Esophagus squamous epithelium (tissue), 4 donors: ENCODE measurements at regions not wholly inside any gene's neighbourhood (a gene's known extent, or its start where the extent isn't known, plus 50 kb on each side); places are given as distances from the start of the nearest gene placed in this dataset.

Source experiments
- CTCF ChIP-seq, 6 experiments: fragments of 450-650 bp in 4 of 6; fragments of 200-600 bp in 2 of 6; sonication (generic) in 2 of 6; IDR thresholded peaks; one replicate each; pipeline ENCODE4 v1.5.1; 2016 to 2019; ENCODE audit warnings: antibody characterized with exemption in 6 of 6, mild to moderate bottlenecking in 4 of 6, moderate library complexity in 4 of 6
- POLR2A ChIP-seq, 4 donors: fragments of 450-650 bp; IDR thresholded peaks; one replicate each; pipeline ENCODE4 v1.6.1; 2017; ENCODE audit warnings: antibody characterized with exemption in 4 of 4, mild to moderate bottlenecking in 4 of 4, moderate library complexity in 3 of 4

DNA sequence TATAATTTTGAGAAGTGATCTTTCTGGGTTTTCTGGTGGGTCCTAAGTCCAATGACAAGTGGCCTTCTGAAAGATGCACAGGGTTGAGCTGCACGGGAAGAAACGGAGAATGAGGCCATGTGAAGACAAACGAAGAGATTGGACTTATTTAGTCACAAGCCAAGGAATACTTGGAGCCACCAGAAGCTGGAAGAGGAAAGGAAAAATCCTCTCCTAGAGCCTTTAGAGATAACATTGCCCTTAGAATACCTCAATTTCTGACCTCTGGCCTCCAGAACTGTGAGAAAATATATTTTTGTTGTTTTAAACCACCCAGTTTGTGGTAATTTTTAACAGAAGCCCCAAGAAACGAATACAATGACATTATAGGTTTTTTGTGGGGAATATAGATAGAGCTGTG, 360.5 kb upstream of the TARS1 start:
- no peak for TF ChIP-seq CTCF (IDR thresholded peaks at IDR 0.05)
- TF ChIP-seq POLR2A (IDR thresholded peaks at IDR 0.05), result no peak
